Heart left ventricle (tissue), 13 donors: ENCODE measurements at regions not wholly inside any gene's neighbourhood (a gene's known extent, or its start where the extent isn't known, plus 50 kb on each side); places are given as distances from the start of the nearest gene placed in this dataset.

Experiments used
- CTCF ChIP-seq, 12 donors: fragments of 200-600 bp; sonication (generic) in 4 of 12; IDR thresholded peaks; one replicate each; pipeline versions ENCODE4 v1.5.0 to v1.8.0; 2018 to 2022; ENCODE audit warnings: antibody characterized with exemption in 12 of 12, mild to moderate bottlenecking in 5 of 12
- POLR2A ChIP-seq, 2 donors: fragments of 450-650 bp; IDR thresholded peaks; one replicate each; pipeline ENCODE4 v1.6.1; 2017; ENCODE audit warnings: antibody characterized with exemption in 2 of 2, mild to moderate bottlenecking in 2 of 2, moderate library complexity in 2 of 2
- donor health status: ischemic (EF 13 %, LVEDD 7.1; RV severe dilation, severe dysfunction).
- donor health status: DM: no; HTN: yes; CAD: no.
- donor health status: DM: no; HTN: no; CAD: no.
- donor health status: ischemic (EF 25% LVEDD 6.9; RV normal size, moderate dysfunction).
- donor health status: ischemic (EF 25% LVEDD 5.7; RV mildly dilated, moderate dysfunction).
- donor health status: ischemic (EF 35%, LVEDD 5.7; RV mildly dilated, moderate dysfunction).
- donor health status: nonischemic (EF 11% LVEDD 7.7; RV severe dilation, severe dysfunction).
- donor health status: DM: yes; HTN: yes; CAD: no.
- donor health status: PGD.
- donor health status: ischemic (EF 29% LVEDD 5.4; RV normal size, mild dysfunction).
- donor health status: nonischemic (EF 23%, LVEDD 6.1; RV moderate dilation, normal function).

DNA sequence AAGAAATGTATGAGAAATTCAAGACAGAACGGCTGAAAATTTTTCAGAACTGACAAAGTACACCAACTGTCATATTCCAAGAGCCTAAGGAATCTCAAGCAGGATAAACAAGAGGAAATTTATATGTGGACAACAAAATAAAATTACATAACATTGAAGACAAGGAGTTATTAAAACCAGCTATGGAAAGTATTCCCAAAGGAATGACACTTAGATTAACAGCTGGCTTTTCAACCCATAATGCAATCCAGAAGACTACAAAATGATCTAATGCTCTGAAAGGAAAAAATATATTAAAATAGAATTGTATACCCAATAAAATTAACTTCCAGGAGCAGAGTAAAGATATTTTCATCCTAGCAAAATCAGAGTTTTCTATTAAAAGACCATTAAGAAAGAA is 132.2 kb upstream of the BNIP2 start:
- TF ChIP-seq CTCF (IDR thresholded peaks at IDR 0.05) = no peak
- TF ChIP-seq POLR2A (IDR thresholded peaks at IDR 0.05) = no peak
